MM.1S (cell line): ENCODE measurements at regions not wholly inside any gene's neighbourhood (a gene's known extent, or its start where the extent isn't known, plus 50 kb on each side); places are given as distances from the start of the nearest gene placed in this dataset.

ENCODE experiments used
- CTCF ChIP-seq: fragments of 300-600 bp; sonication (generic); IDR thresholded peaks from 2 replicates; pipeline ENCODE4 v1.5.1; 2016; ENCODE audit warnings: antibody characterized with exemption, low read length, mixed read lengths
- EZH2phosphoT487 ChIP-seq: fragments of 300-600 bp; sonication (generic); IDR thresholded peaks from 2 replicates; pipeline ENCODE4 v1.6.1; 2018; ENCODE audit warnings: antibody characterized with exemption, low read length

GRCh38 chr2:88310787-88311186 is 140.6 kb downstream of the THNSL2 start:
- TF ChIP-seq CTCF (no peak), EZH2phosphoT487 (no peak)
